ENCODE measurements at regions not wholly inside any gene's neighbourhood (a gene's known extent, or its start where the extent isn't known, plus 50 kb on each side); places are given as distances from the start of the nearest gene placed in this dataset.

DNA sequence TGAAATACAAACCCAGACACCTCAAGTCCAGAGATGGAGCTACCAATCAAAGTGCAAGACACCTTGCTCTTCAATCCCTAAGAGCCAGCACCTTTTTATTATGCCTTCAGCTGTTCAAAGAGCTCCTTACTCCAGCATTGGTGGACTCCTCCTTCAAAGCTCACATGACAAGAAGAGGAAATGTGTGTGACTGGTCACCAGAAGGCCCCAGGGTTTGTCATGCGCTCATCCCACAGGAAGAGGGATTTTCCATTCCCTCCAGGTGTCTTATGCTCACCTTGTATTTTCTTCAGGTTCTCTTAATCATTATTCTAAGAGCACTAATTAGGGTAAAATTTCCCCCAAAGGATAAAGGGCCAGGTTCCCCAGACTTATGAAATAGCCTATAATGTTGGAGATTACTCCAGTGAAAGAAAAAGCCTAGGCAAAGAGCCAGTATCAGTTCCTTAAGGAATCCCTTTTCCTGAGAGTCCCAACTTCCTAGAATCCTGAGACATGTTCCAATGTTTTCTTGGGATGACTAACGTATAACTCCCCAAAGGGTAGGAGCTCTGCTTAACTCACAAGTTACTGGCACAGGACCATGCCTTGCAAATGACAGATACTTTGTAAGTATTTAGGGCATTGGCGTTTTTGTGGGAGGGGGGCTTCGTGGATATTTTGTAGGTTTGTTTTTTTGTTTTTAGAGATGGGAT is 56.9 kb upstream of the SOX9 start:
- H3K4me1 ChIP-seq, result no peaks in the 10 kb centered on the region
- H3K9me3 ChIP-seq, result no peaks in the 10 kb centered on the region
- no peak overlapping the region for H3K4me3 ChIP-seq
- no peak overlapping the region for H3K27ac ChIP-seq
- no peak for DNase-seq
- TF ChIP-seq, protein P1, sequence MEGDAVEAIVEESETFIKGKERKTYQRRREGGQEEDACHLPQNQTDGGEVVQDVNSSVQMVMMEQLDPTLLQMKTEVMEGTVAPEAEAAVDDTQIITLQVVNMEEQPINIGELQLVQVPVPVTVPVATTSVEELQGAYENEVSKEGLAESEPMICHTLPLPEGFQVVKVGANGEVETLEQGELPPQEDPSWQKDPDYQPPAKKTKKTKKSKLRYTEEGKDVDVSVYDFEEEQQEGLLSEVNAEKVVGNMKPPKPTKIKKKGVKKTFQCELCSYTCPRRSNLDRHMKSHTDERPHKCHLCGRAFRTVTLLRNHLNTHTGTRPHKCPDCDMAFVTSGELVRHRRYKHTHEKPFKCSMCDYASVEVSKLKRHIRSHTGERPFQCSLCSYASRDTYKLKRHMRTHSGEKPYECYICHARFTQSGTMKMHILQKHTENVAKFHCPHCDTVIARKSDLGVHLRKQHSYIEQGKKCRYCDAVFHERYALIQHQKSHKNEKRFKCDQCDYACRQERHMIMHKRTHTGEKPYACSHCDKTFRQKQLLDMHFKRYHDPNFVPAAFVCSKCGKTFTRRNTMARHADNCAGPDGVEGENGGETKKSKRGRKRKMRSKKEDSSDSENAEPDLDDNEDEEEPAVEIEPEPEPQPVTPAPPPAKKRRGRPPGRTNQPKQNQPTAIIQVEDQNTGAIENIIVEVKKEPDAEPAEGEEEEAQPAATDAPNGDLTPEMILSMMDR (IDR thresholded peaks at IDR 0.05), result no peak
- TF ChIP-seq POLR2A (IDR thresholded peaks at IDR 0.05), result no peak
- intact Hi-C loops (cut with DNase I; ENCODE audit: low total_unique reads), result no loop called here
- no peaks in the 10 kb centered on the region for H3K27me3 ChIP-seq
- H3K36me3 ChIP-seq, result no peaks in the 10 kb centered on the region

DNA sequence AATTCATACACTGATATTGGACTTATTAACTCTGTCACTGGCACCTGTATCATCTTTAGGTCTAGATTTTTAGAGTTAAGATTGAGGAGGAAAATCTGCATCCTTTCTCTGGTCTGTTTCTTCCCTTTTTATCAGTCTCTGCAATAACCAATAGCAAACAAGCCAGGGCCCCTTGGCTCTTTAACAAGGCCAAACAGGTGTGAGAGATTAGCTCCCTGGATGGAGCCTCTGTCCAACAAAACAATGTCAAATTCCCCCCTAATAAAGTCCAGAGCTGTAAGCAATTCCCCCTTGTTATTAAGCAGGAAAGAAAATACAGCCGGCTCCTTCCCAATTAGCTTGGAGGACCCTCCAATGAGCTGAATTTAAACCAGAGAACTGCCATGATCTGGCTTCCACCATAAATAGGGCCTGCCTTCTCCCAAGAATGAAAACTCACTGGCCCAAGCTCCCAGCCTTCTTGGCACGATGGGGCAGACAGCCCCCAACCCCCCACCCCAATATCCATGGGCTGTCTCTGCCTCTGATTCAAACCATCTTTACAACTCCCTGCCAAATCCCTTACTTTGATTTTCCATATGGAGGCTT is 56.1 kb upstream of the SOX9 start:
- DNase-seq, result no peak
- no peaks in the 10 kb centered on the region for H3K9me3 ChIP-seq
- no peak for TF ChIP-seq POLR2A (IDR thresholded peaks at IDR 0.05)
- TF ChIP-seq, protein P1 (IDR thresholded peaks at IDR 0.05), result no peak
- intact Hi-C loops (cut with DNase I; ENCODE audit: low total_unique reads), result no loop called here
- no peaks in the 10 kb centered on the region for H3K27me3 ChIP-seq
- no peaks in the 10 kb centered on the region for H3K36me3 ChIP-seq
- no peaks in the 10 kb centered on the region for H3K4me1 ChIP-seq
- H3K27ac ChIP-seq, result no peak overlapping the region
- H3K4me3 ChIP-seq, result no peak overlapping the region

DNA sequence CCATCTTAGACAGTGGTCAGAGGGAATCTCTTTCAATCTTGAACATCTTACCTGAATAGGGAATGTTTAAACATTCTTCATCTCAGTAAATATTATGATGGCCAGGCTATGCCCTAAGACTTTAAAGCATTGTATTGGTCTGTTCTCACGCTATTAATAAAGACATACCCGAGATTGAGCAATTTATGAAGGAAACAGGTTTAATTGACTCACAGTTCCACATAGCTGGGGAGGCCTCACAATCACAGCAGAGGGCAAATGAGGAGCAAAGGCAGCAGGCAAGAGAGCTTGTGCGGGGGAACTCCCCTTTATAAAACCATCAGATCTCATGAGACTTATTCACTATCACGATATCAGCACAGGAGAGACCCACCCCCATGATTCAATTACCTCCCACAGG is 55.3 kb upstream of the SOX9 start:
- no peak overlapping the region for H3K4me3 ChIP-seq

DNA sequence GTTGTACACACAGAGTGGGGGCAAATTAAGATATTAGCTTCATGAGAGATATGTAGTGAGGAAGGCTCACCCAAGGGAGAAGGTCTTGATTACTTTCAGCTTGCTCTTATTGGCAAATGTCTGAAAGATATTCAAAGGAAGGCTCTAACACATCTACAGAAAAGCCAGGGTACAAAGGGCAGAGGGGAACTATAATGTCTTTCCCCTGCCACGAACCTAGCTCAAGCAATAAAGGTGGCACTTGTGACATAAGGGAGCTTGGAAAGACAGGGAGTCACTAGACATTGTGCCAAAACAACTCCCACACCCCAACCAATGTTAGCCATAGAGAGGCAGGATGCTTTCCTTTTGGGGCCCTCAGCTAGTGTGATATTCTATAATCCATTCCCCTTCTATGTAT is 52.2 kb upstream of the SOX9 start:
- TF ChIP-seq, protein P1 (IDR thresholded peaks at IDR 0.05), result no peak
- TF ChIP-seq POLR2A (IDR thresholded peaks at IDR 0.05), result no peak
- Histone ChIP-seq H3K4me1 (no peaks in the 10 kb centered on the region), H3K27me3 (no peaks in the 10 kb centered on the region), H3K36me3 (no peaks in the 10 kb centered on the region), H3K4me3 (no peak overlapping the region), H3K27ac (no peak overlapping the region), H3K9me3 (no peaks in the 10 kb centered on the region)
- no peak for DNase-seq
- intact Hi-C loops (cut with DNase I; ENCODE audit: low total_unique reads), result no loop called here

More for the DNA sequence above, 55.3 kb upstream of the SOX9 start:
- H3K9me3 ChIP-seq, result no peaks in the 10 kb centered on the region
- H3K27ac ChIP-seq, result no peak overlapping the region
- TF ChIP-seq, protein P1 (IDR thresholded peaks at IDR 0.05), result no peak
- TF ChIP-seq POLR2A (IDR thresholded peaks at IDR 0.05), result no peak
- DNase-seq, result no peak
- no peaks in the 10 kb centered on the region for H3K36me3 ChIP-seq
- no peaks in the 10 kb centered on the region for H3K4me1 ChIP-seq
- no peaks in the 10 kb centered on the region for H3K27me3 ChIP-seq
- intact Hi-C loops (cut with DNase I; ENCODE audit: low total_unique reads), result no loop called here

DNA sequence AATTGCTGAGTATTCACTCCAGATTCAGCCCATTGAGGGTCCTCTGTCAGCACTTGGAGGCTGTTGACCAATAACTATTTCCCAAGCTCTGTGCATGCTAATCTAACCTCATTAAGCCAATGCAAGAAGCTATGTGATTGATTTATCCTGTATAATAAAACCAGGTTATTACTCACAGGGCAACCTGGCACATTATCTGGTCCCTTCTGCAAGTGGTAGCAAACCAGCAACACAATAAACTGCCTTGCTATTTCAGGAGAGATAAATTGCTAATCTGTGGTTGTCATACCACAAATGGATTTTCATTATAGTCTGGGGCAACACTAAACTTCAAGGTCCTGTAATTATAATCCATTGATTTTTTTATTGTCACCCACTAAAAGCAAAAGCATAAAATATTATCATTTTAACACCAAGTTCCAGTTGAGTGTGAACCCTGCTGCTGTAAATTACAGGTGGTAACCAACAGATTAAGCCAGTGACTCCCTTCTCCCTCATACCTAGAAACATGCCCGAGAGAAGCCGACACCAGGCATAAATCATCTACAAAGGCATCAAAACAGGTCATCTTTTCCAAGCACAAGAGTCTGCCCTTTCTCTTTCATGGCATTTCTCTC is 51.1 kb upstream of the SOX9 start:
- Histone ChIP-seq H3K36me3 (no peaks in the 10 kb centered on the region), H3K4me1 (no peaks in the 10 kb centered on the region), H3K4me3 (no peak overlapping the region), H3K27me3 (no peaks in the 10 kb centered on the region), H3K27ac (no peak overlapping the region), H3K9me3 (no peaks in the 10 kb centered on the region)
- no peak for TF ChIP-seq POLR2A (IDR thresholded peaks at IDR 0.05)
- TF ChIP-seq, protein P1 (IDR thresholded peaks at IDR 0.05), result no peak
- DNase-seq, result no peak
- intact Hi-C loops (cut with DNase I; ENCODE audit: low total_unique reads), result no loop called here

Data from uterus (tissue), 3 donors.